Nephron progenitor cell (in vitro differentiated cells): ENCODE measurements at regions not wholly inside any gene's neighbourhood (a gene's known extent, or its start where the extent isn't known, plus 50 kb on each side); places are given as distances from the start of the nearest gene placed in this dataset.
"Not testable (repeated sequence)": the region's sequence is repeated elsewhere in the genome, so short reads cannot be mapped to it uniquely, and the experiment has no call there.

ENCODE experiments used
- DNase-seq: peaks from one replicate; pipeline ENCODE4 v3.0.0; 2021
- H3K27ac Mint-ChIP-seq: 2 replicates; pipeline ENCODE4 v1.8.0; 2021; ENCODE audit warnings: mild to moderate bottlenecking, moderate library complexity, mixed read lengths
- H3K27me3 Mint-ChIP-seq: 2 replicates; pipeline ENCODE4 v1.8.0; 2021; ENCODE audit warnings: mild to moderate bottlenecking, low read depth, mixed read lengths; ENCODE audit not compliant: poor library complexity
- H3K36me3 Mint-ChIP-seq: 2 replicates; pipeline ENCODE4 v1.8.0; 2021; ENCODE audit warnings: low read depth, mixed read lengths
- H3K4me1 Mint-ChIP-seq: 2 replicates; pipeline ENCODE4 v1.8.0; 2021; ENCODE audit warnings: mixed read lengths
- H3K4me3 Mint-ChIP-seq: 2 replicates; pipeline ENCODE4 v1.8.0; 2021; ENCODE audit warnings: mild to moderate bottlenecking, moderate library complexity, mixed read lengths
- H3K9me3 Mint-ChIP-seq: 2 replicates; pipeline ENCODE4 v1.8.0; 2021; ENCODE audit warnings: mild to moderate bottlenecking, moderate library complexity, mixed read lengths
- TF ChIP-seq, protein P1 (sequence below): fragments of 200-600 bp; sonication (generic); IDR thresholded peaks from 2 replicates; pipeline ENCODE4 v1.5.0; 2021; ENCODE audit warnings: antibody characterized with exemption

DNA sequence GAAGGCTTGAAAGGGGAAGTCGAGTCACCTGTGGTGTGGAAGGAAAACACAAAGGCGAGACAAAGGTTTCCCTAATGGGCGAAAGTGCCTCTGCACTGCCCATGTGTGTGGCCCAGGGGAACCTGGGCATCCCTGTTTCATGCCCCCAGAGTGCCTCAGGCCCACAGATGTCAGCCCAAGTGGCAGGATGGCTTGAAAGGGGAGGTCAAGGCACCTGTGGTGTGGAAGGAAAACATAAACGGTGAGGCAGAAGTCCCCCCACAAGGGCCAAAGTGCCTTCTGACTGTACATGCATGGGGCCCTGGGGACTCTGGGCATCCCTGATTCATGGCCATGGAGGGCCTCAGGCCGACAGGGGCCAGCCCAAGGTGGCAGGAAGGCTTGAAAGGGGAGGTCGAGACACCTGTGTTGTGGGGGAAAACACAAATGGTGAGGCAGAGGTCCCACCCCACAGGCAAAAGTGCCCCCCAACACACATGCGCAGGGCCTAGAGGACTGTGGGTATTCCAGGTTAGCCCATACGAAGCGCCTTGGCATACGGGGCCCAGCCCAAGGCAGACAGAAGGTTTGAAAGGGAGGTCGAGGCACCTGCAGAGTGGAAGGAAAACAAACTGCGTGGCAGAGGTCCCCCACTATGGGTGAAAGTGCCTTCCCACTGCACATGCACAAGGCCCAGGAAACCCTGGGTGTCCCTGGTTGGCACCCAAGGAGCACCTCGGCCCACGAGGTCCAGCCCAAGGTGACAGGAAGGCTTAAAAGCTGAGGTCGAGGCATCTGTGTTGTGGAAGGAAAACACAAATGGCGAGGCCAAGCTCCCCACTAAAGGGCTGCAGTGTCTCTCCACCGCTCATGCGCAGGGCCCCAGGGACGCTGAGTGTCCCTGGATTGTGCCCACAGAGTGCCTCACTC is 382.3 kb downstream of the ALG10 start:
- TF ChIP-seq, protein P1, sequence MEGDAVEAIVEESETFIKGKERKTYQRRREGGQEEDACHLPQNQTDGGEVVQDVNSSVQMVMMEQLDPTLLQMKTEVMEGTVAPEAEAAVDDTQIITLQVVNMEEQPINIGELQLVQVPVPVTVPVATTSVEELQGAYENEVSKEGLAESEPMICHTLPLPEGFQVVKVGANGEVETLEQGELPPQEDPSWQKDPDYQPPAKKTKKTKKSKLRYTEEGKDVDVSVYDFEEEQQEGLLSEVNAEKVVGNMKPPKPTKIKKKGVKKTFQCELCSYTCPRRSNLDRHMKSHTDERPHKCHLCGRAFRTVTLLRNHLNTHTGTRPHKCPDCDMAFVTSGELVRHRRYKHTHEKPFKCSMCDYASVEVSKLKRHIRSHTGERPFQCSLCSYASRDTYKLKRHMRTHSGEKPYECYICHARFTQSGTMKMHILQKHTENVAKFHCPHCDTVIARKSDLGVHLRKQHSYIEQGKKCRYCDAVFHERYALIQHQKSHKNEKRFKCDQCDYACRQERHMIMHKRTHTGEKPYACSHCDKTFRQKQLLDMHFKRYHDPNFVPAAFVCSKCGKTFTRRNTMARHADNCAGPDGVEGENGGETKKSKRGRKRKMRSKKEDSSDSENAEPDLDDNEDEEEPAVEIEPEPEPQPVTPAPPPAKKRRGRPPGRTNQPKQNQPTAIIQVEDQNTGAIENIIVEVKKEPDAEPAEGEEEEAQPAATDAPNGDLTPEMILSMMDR = no peak
- DNase-seq = no peak
- H3K9me3 Mint-ChIP-seq = peaks cover 97% of the 10 kb centered on the region

DNA sequence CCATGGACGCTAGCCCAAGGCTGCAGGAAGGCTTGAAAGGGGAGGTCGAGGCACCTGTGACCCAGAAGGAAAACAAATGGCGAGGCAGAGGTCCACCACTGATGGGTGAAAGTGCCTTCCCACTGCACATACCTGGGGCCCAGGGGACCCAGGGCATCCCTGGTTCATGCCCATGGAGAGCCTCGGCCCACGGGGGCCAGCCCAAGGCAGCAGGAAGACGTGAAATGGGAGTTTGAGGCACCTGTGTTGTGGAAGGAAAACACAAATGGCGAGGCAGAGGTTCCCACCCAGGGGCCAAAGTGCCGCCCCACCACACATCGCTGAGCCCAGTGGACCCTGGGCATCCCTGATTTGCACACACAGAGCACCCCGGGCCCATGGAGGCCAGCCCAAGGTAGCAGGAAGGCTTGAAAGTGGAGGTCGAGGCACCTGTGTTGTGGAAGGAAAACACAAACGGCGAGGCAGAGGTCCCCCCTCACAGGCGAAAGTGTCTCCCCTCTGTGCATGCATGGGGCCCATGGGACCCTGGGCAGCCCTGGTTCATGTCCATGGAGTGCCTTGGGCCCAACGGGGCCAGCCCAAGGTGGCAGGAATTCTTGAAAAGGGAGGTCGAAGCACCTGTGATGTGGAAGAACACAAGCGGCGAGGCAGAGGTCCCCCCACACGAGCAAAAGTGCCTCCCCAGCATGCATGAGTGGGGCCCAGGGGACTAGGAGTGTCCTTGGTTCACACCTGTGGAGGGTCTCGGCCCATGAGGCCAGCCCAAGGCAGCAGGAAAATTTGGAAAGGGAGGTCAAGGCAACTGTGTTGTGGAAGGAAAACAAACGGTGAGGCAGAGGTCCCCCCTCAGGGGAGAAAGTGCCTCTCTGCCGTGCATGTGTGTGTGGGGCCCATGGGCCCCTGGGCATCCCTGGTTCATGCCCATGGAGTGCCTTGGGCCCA is 383.3 kb downstream of the ALG10 start:
- Mint-ChIP-seq H3K4me3 (no peak overlapping the region), H3K9me3 (peaks cover 98% of the 10 kb centered on the region), H3K27ac (no peak overlapping the region), H3K4me1 (no peaks in the 10 kb centered on the region), H3K36me3 (no peaks in the 10 kb centered on the region), H3K27me3 (no peaks in the 10 kb centered on the region)
- no peak for DNase-seq
- TF ChIP-seq, protein P1 = no peak

More for the DNA sequence above, 382.3 kb downstream of the ALG10 start:
- Mint-ChIP-seq H3K4me3 (no peak overlapping the region), H3K27me3 (no peaks in the 10 kb centered on the region), H3K36me3 (no peaks in the 10 kb centered on the region), H3K4me1 (no peaks in the 10 kb centered on the region), H3K27ac (no peak overlapping the region)

DNA sequence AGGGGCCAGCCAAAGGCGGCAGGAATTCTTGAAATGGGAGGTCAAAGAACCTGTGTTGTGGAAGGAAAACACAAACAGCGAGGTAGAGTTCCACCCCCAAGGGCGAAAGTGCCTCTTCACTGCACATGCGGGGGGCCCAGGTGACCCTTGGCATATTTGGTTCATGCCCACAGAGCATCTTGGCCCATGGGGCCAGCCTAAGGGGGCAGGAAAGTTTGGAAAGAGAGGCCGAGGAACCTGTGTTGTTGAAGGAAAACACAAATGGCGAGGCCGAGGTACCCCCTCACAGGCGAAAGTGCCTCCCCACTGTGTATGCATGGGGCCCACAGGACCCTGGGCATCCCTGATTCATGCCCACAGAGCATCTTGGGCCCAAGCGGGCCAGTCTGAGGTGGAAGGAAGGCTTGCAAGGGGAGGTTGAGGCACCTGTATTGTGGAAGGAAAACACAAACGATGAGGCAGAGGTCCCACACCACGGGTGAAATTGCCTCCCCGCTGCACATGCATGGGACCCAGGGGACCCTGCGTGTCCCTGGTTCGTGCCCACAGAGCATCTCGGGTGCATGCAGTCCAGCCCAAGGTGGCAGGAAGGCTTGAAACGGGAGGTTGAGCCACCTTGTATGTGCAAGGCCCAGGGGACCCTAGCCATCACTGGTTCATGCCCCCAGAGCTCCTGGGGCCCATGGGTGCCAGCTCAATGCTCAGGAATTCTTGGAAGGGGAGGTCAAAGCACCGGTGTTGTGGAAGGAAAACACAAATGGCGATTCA is 384.1 kb downstream of the ALG10 start:
- Mint-ChIP-seq H3K27ac (no peak overlapping the region), H3K36me3 (no peaks in the 10 kb centered on the region), H3K27me3 (no peaks in the 10 kb centered on the region), H3K4me3 (no peak overlapping the region), H3K9me3 (peaks cover 98% of the 10 kb centered on the region), H3K4me1 (no peaks in the 10 kb centered on the region)
- DNase-seq = no peak
- TF ChIP-seq, protein P1 = no peak

DNA sequence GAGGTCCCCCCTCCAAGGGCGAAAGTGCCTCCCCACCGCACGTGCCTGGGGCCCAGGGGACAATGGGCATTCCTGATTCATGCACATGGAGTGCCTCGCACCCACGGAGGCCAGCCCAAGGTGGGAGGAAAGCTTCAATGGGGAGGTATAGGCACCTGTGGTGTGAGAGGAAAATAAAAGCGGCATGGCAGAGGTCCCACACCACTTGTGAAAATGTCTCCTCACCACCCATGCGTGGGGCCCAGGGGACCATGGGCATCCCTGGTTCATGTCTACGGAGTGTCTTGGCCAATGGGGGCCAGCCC is 384.7 kb downstream of the ALG10 start:
- H3K36me3 Mint-ChIP-seq = no peaks in the 10 kb centered on the region
- TF ChIP-seq, protein P1 = no peak
- peaks cover 99% of the 10 kb centered on the region for H3K9me3 Mint-ChIP-seq
- no peak for DNase-seq
- no peaks in the 10 kb centered on the region for H3K27me3 Mint-ChIP-seq
- H3K4me1 Mint-ChIP-seq = no peaks in the 10 kb centered on the region
- no peak overlapping the region for H3K27ac Mint-ChIP-seq
- H3K4me3 Mint-ChIP-seq = no peak overlapping the region

DNA sequence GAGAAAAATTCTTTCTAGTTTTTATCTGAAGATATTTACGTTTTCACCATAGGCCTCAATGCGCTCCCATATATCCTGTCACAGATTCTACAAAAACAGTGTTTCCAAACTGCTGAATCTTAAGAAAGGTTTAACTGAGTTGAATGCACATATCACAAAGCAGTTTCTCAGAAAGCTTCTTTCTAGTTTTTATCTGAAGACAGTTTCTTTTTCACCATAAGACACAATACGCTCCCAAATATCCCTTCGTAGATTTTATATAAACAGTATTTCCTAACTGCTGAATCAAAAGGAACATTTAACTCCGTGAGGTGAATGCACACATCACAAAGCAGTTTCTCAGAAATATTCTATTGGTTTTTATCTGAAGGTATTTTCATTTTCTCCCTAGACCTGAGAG is 385.5 kb downstream of the ALG10 start:
- Mint-ChIP-seq H3K27me3 (no peaks in the 10 kb centered on the region), H3K36me3 (no peaks in the 10 kb centered on the region), H3K27ac (no peak overlapping the region), H3K9me3 (peaks cover 99% of the 10 kb centered on the region), H3K4me1 (no peaks in the 10 kb centered on the region), H3K4me3 (no peak overlapping the region)
- DNase-seq = no peak
- TF ChIP-seq, protein P1 = no peak

DNA sequence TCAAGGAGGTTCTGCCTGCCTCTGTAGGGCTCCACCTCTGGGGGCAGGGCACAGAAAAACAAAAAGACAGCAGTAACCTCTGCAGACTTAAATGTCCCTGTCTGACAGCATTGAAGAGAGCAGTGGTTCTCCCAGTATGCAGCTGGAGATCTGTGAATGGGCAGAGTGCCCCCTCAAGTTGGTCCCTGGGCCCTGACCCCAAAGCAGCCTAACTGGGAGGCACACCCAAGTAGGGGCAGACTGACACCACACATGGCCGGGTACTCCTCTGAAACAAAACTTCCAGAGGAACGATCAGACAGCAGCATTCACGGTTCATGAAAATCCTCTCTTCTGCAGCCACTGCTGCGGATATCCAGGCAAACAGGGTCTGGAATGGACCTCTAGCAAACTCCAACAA is 409.2 kb downstream of the ALG10 start:
- H3K9me3 Mint-ChIP-seq = peaks cover 95% of the 10 kb centered on the region
- not testable (repeated sequence) for H3K27me3 Mint-ChIP-seq, H3K36me3 Mint-ChIP-seq, DNase-seq, H3K4me1 Mint-ChIP-seq, H3K4me3 Mint-ChIP-seq, H3K27ac Mint-ChIP-seq
